Cardiac muscle cell (in vitro differentiated cells and primary cell): ENCODE measurements at regions not wholly inside any gene's neighbourhood (a gene's known extent, or its start where the extent isn't known, plus 50 kb on each side); places are given as distances from the start of the nearest gene placed in this dataset.
"Not testable (repeated sequence)": the region's sequence is repeated elsewhere in the genome, so short reads cannot be mapped to it uniquely, and the experiment has no call there.

ENCODE experiments used
- DNase-seq, 2 donors: peaks; one replicate each; pipeline versions ENCODE4 v3.0.0 to v3.0.0-alpha.2; 2010 to 2017; ENCODE audit warnings: low read depth in 1 of 2, low spot score in 1 of 2
- H3K27ac ChIP-seq: fragments of 200-600 bp; sonication (generic); 2 replicates; pipeline ENCODE4 v1.5.1; 2016
- H3K27me3 ChIP-seq: fragments of 200-600 bp; sonication (generic); 2 replicates; pipeline ENCODE4 v1.6.0; 2016; ENCODE audit warnings: control low read depth
- H3K36me3 ChIP-seq: fragments of 200-600 bp; sonication (generic); 2 replicates; pipeline ENCODE4 v1.5.1; 2016; ENCODE audit warnings: control low read depth
- H3K4me1 ChIP-seq: fragments of 200-600 bp; sonication (generic); 2 replicates; pipeline ENCODE4 v1.8.1; 2017; ENCODE audit warnings: low read depth, mild to moderate bottlenecking, mixed run types
- H3K4me3 ChIP-seq: fragments of 200-600 bp; sonication (generic); 2 replicates; pipeline ENCODE4 v1.5.1; 2016; ENCODE audit warnings: mild to moderate bottlenecking
- H3K9me3 ChIP-seq: fragments of 200-600 bp; sonication (generic); 2 replicates; pipeline ENCODE4 v1.5.1; 2017; ENCODE audit warnings: low read depth, mild to moderate bottlenecking, control low read depth

GRCh38 chr15:22599526-22600320 is 141.0 kb downstream of the GOLGA6L22 start:
- H3K27ac ChIP-seq, H3K4me3 ChIP-seq, H3K27me3 ChIP-seq, H3K36me3 ChIP-seq, H3K4me1 ChIP-seq, H3K9me3 ChIP-seq, DNase-seq: not testable (repeated sequence)

GRCh38 chr15:22616976-22617375 is 158.3 kb downstream of the GOLGA6L22 start:
- H3K4me3 ChIP-seq, H3K27me3 ChIP-seq, H3K27ac ChIP-seq, H3K4me1 ChIP-seq, H3K36me3 ChIP-seq, H3K9me3 ChIP-seq: not testable (repeated sequence)
- peak in 1 of 2 donors; percentile 6 for DNase-seq

DNA sequence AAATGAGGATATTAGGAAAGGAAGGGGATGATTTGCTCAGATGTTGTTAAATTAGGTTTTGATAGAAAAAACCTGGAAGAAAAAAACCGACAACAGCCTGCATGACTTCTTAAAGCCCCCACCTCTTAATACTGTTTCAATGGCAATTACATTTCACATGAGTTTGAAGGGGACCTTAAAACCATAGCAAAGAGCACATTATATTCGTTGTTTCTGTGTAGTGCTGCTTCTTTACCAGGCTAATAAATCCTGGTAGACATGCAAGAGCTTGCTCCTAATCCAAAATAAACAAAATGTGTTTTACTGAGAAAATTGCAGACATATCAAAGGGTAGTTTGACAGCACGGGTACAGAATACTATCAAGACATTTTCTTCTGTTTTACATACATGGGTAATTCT is 154.7 kb upstream of the NIPA1 start:
- H3K36me3 ChIP-seq, H3K9me3 ChIP-seq, H3K4me1 ChIP-seq, H3K4me3 ChIP-seq, H3K27me3 ChIP-seq, H3K27ac ChIP-seq, DNase-seq: not testable (repeated sequence)

DNA sequence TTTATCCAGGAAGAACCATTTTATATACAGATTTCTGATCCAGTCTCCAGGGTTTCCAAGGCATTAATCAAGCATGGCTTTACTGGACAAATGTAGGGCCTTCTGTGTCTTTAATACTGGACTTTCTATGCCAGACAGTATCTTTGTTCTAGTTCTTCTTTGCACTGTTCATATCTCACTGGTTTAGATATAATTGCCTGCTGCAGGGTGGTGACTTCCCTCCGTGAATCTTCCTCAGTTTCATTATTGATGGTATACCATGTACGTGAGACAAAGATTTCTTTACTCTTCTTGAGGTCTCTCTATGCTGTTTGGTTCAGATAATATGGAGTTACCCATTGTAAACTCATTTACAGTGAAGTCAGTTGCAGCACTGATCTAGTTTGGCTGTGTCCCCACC is 146.5 kb upstream of the NIPA1 start:
- not testable (repeated sequence) for H3K36me3 ChIP-seq, H3K4me1 ChIP-seq, H3K9me3 ChIP-seq, H3K27me3 ChIP-seq, DNase-seq, H3K4me3 ChIP-seq, H3K27ac ChIP-seq

DNA sequence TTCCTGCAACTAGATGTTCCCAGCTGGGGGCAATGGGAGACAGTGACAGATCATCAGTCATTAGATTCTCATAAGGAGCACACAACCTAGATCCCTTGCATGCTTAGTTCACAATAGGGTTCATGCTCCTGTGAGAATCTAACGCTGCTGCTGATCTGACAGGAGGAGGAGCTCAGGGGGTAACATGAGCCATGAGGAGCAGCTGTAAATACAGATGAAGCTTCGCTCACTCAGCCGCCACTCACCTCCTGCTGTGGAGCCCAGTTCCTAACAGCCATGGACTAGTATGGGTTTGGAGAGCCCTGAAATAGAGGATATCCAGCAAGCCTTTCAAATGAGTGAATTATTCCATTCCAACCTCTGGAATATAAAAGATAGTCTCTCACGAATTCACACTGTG is 137.0 kb upstream of the NIPA1 start:
- not testable (repeated sequence) for H3K27me3 ChIP-seq, H3K27ac ChIP-seq, H3K4me3 ChIP-seq, H3K4me1 ChIP-seq, H3K36me3 ChIP-seq, H3K9me3 ChIP-seq, DNase-seq

DNA sequence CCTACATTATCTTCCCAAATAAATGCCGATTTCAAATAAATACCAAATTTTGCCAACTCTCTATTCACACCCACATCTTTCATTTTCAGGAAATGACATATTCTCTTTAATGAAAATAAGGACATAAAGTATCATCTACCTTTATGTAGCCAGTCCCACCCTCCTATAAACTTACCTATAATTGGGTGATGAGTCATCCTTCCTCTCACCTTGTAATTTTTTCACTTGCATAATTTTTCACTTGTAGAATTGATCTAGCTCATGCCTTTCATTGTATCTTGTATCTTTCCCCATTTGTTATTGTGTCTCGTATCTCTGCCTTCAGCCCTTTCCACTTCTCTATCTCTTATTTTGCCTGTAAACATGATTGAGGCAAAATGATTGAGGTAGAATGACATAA is 135.3 kb upstream of the NIPA1 start:
- not testable (repeated sequence) for H3K36me3 ChIP-seq, H3K9me3 ChIP-seq, H3K4me3 ChIP-seq, H3K27ac ChIP-seq, H3K27me3 ChIP-seq, DNase-seq, H3K4me1 ChIP-seq

- not testable (repeated sequence) for H3K27me3 ChIP-seq, H3K4me1 ChIP-seq, H3K36me3 ChIP-seq, H3K9me3 ChIP-seq
- DNase-seq = peak; percentile 55 to 58
- Histone ChIP-seq H3K27ac (peak overlapping the region; percentile 89), H3K4me3 (peak overlapping the region; percentile 54)
Measured at GRCh38 chr15:22664294-22665058, 122.0 kb upstream of the NIPA1 start.

GRCh38 chr15:22665059-22665702 is 121.3 kb upstream of the NIPA1 start:
- DNase-seq = peak; percentile 12 to 89

DNA sequence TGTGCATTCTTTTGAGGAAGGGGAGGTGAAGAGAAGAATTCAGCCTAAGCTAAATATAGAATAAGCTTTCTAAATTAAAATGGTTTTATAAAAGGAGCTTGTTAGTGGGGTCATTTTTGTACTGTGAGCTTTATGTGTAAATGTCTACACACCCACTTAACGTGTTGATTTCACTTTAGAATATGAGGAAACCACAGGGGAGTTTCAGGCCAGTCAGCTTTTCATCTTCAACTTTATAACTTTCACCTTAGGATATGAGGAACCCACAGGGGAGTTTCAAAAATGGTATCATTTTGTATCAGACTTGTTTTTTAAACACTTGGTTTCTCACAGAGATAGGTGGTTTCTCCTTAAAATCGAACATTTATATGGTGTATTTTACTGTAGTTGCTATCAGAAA is 120.7 kb upstream of the NIPA1 start:
- DNase-seq, H3K36me3 ChIP-seq, H3K9me3 ChIP-seq, H3K27me3 ChIP-seq, H3K4me1 ChIP-seq: not testable (repeated sequence)
- peak overlapping the region; percentile 89 for H3K27ac ChIP-seq
- peak overlapping the region; percentile 54 for H3K4me3 ChIP-seq

More at GRCh38 chr15:22665059-22665702, 121.3 kb upstream of the NIPA1 start:
- Histone ChIP-seq H3K27ac (peak overlapping the region; percentile 89), H3K4me3 (peak overlapping the region; percentile 54)
- not testable (repeated sequence) for H3K36me3 ChIP-seq, H3K9me3 ChIP-seq, H3K27me3 ChIP-seq, H3K4me1 ChIP-seq

DNA sequence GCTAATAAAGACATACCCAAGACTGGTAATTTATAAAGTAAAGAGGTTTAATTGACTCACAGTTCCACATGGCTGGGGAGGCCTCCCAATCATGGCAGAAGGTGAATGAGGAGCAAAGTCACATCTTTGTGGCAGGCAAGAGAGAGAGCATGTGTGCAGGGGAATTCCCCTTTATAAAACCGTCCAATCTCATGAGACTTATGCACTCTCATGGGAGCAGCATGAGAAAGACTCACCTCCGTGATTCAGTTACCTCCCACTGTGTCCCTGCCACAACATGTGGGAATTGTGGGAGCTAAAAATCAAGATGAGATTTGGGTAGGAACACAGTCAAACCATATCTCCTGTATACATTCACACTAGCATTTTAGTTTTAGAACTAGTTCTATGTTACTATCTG is 101.7 kb upstream of the NIPA1 start:
- H3K36me3 ChIP-seq, DNase-seq, H3K27ac ChIP-seq, H3K4me3 ChIP-seq, H3K9me3 ChIP-seq, H3K27me3 ChIP-seq, H3K4me1 ChIP-seq: not testable (repeated sequence)

- not testable (repeated sequence) for H3K4me3 ChIP-seq, H3K27ac ChIP-seq, H3K9me3 ChIP-seq, H3K27me3 ChIP-seq, H3K4me1 ChIP-seq, H3K36me3 ChIP-seq
- DNase-seq = peak in 1 of 2 donors; percentile 7
Measured at GRCh38 chr15:22699881-22700280, 86.6 kb upstream of the NIPA1 start.

DNA sequence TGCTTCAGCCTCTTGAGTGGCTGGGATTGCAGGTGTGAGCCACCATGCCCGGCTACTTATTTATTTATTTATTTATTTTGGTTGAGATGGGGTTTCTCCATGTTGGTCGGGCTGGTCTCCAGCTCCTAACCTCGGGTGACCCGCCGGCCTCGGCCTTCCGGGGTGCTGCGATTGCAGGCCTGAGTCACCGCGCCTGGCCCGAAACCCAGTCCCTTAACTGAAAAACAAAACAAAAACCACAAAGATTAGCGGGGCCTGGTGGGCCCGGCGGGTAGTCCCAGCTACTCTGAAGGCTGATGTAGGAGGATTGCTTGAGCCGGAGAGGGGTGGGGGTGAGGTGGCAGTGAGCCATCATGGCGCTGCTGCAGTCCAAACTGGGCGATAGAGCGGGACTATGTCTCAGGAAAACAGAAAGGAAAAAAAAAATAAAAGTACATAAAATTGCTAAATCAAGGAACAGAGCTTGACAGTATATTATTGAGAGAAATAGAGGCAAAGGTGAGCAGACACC is 75.6 kb upstream of the NIPA1 start:
- not testable (repeated sequence) for H3K9me3 ChIP-seq, H3K27ac ChIP-seq, H3K27me3 ChIP-seq, H3K4me1 ChIP-seq, H3K4me3 ChIP-seq, H3K36me3 ChIP-seq
- DNase-seq = peak in 1 of 2 donors; percentile 6

GRCh38 chr15:22713933-22714332 is 72.5 kb upstream of the NIPA1 start:
- peak overlapping the region; percentile 93 for H3K27ac ChIP-seq
- DNase-seq, H3K9me3 ChIP-seq, H3K27me3 ChIP-seq, H3K4me1 ChIP-seq, H3K36me3 ChIP-seq: not testable (repeated sequence)
- peak overlapping the region; percentile 39 for H3K4me3 ChIP-seq
